NCI-H1417 (cell line): ENCODE measurements at regions not wholly inside any gene's neighbourhood (a gene's known extent, or its start where the extent isn't known, plus 50 kb on each side); places are given as distances from the start of the nearest gene placed in this dataset.

Experiments used
- DNase-seq, 3 experiments: peaks; one replicate each; lab custom pipeline; 2025; lab: John Stamatoyannopoulos, UW

GRCh38 chr5:125597338-125597737 lies 825.9 kb upstream of the GRAMD2B start:
- no peak for DNase-seq

- DNase-seq = no peak
These were observed 822.6 kb upstream of the GRAMD2B start for GRCh38 chr5:125600559-125600958.

GRCh38 chr5:125602184-125602583 lies 821.0 kb upstream of the GRAMD2B start:
- no peak for DNase-seq

- no peak for DNase-seq
These were observed 819.9 kb upstream of the GRAMD2B start for GRCh38 chr5:125603321-125603720.

GRCh38 chr5:125604104-125604503 lies 819.1 kb upstream of the GRAMD2B start:
- DNase-seq = no peak

- no peak for DNase-seq
These were observed 816.2 kb upstream of the GRAMD2B start for GRCh38 chr5:125607018-125607417.

- no peak for DNase-seq
These were observed 814.2 kb upstream of the GRAMD2B start for GRCh38 chr5:125609011-125609410.

- DNase-seq = no peak
These were observed 812.3 kb upstream of the GRAMD2B start for GRCh38 chr5:125610892-125611291.

GRCh38 chr5:125611541-125611940 lies 811.7 kb upstream of the GRAMD2B start:
- DNase-seq = no peak

GRCh38 chr5:125612181-125612721 lies 811.0 kb upstream of the GRAMD2B start:
- DNase-seq = peak; percentile 60 to 92 (median 79)

GRCh38 chr5:125612776-125613175 lies 810.4 kb upstream of the GRAMD2B start:
- peak in 1 of 3 experiments; percentile 70 for DNase-seq

GRCh38 chr5:125630237-125630636 lies 793.0 kb upstream of the GRAMD2B start:
- no peak for DNase-seq

GRCh38 chr5:125633523-125633922 lies 789.7 kb upstream of the GRAMD2B start:
- DNase-seq = no peak

GRCh38 chr5:125634216-125634835 lies 788.9 kb upstream of the GRAMD2B start:
- DNase-seq = peak in 2 of 3 experiments; percentile 31 to 82

- DNase-seq = no peak
These were observed 783.4 kb upstream of the GRAMD2B start for GRCh38 chr5:125639858-125640257.

- no peak for DNase-seq
These were observed 770.4 kb upstream of the GRAMD2B start for GRCh38 chr5:125652761-125653160.

GRCh38 chr5:125654392-125654791 lies 768.8 kb upstream of the GRAMD2B start:
- no peak for DNase-seq

GRCh38 chr5:125655156-125655555 lies 768.1 kb upstream of the GRAMD2B start:
- DNase-seq = peak in 2 of 3 experiments; percentile 2 to 67

- no peak for DNase-seq
These were observed 765.3 kb upstream of the GRAMD2B start for GRCh38 chr5:125657936-125658335.

GRCh38 chr5:125659316-125660023 lies 763.7 kb upstream of the GRAMD2B start:
- DNase-seq = peak in 1 of 3 experiments; percentile 2

- DNase-seq = no peak
These were observed 762.8 kb upstream of the GRAMD2B start for GRCh38 chr5:125660231-125660895.

- DNase-seq = no peak
These were observed 761.6 kb upstream of the GRAMD2B start for GRCh38 chr5:125661584-125661983.

GRCh38 chr5:125668884-125669283 lies 754.3 kb upstream of the GRAMD2B start:
- peak in 2 of 3 experiments; percentile 65 to 93 for DNase-seq
